Mesenchymal stem cell (in vitro differentiated cells and primary cell): ENCODE measurements at regions not wholly inside any gene's neighbourhood (a gene's known extent, or its start where the extent isn't known, plus 50 kb on each side); places are given as distances from the start of the nearest gene placed in this dataset.

Experiments
- DNase-seq: peaks from one replicate; pipeline ENCODE4 v3.0.0-alpha.2; 2013
- H2AFZ ChIP-seq: one replicate; pipeline ENCODE4 v1.6.1; 2013; ENCODE audit warnings: low read depth, mild to moderate bottlenecking, control low read depth, inconsistent platforms, low read length, moderate library complexity
- H2AK5ac ChIP-seq: 2 replicates; pipeline ENCODE4 v1.6.1; 2013; ENCODE audit warnings: low read length, moderate library complexity, mild to moderate bottlenecking, inconsistent platforms; ENCODE audit not compliant: severe bottlenecking
- H2BK120ac ChIP-seq: one replicate; pipeline ENCODE4 v1.6.1; 2013; ENCODE audit warnings: low read depth, mild to moderate bottlenecking, inconsistent platforms, low read length, moderate library complexity
- H2BK12ac ChIP-seq, 2 experiments: one replicate each; pipeline ENCODE4 v1.6.1; 2013; ENCODE audit warnings: inconsistent platforms in 2 of 2, low read length in 2 of 2, mild to moderate bottlenecking in 2 of 2, moderate library complexity in 2 of 2, control low read depth in 1 of 2
- H2BK15ac ChIP-seq: one replicate; pipeline ENCODE4 v1.6.1; 2013; ENCODE audit warnings: mild to moderate bottlenecking, low read depth, inconsistent platforms; ENCODE audit not compliant: poor library complexity, severe bottlenecking
- H2BK5ac ChIP-seq: 2 replicates; pipeline ENCODE4 v1.6.1; 2013; ENCODE audit warnings: low read depth, mild to moderate bottlenecking, low read length, control low read depth, inconsistent platforms; ENCODE audit not compliant: poor library complexity, severe bottlenecking
- H3K14ac ChIP-seq, 2 experiments: one replicate each; pipeline ENCODE4 v1.6.1; 2013; ENCODE audit warnings: inconsistent platforms in 2 of 2, low read length in 2 of 2, control low read depth in 1 of 2, mild to moderate bottlenecking in 1 of 2, moderate library complexity in 1 of 2
- H3K18ac ChIP-seq, 2 experiments: one replicate each; pipeline ENCODE4 v1.6.1; 2013; ENCODE audit warnings: inconsistent platforms in 2 of 2, low read length in 2 of 2, control low read depth in 1 of 2, low read depth in 1 of 2, mild to moderate bottlenecking in 1 of 2
- H3K23ac ChIP-seq, 2 experiments: one replicate each; pipeline ENCODE4 v1.6.1; 2013; ENCODE audit warnings: inconsistent platforms in 2 of 2, low read length in 2 of 2, mild to moderate bottlenecking in 2 of 2, moderate library complexity in 2 of 2, control low read depth in 1 of 2
- H3K27ac ChIP-seq: 2 replicates; pipeline ENCODE4 v1.5.1; 2013; ENCODE audit warnings: mild to moderate bottlenecking, moderate library complexity, low read length, control low read depth, inconsistent platforms; ENCODE audit not compliant: poor library complexity, severe bottlenecking
- H3K27me3 ChIP-seq, 2 experiments: 2 replicates each; pipeline versions ENCODE4 v1.6.1 to v1.7.0; 2013; ENCODE audit warnings: low read length in 2 of 2, mild to moderate bottlenecking in 2 of 2, moderate library complexity in 2 of 2, control low read depth in 1 of 2, inconsistent platforms in 1 of 2; ENCODE audit not compliant: control insufficient read depth in 1 of 2, insufficient read depth in 1 of 2
- H3K36me3 ChIP-seq, 2 experiments: 2 replicates each; pipeline versions ENCODE4 v1.6.1 to v1.7.0; 2013; ENCODE audit warnings: low read length in 2 of 2, control low read depth in 1 of 2, inconsistent platforms in 1 of 2, low read depth in 1 of 2, mild to moderate bottlenecking in 1 of 2; ENCODE audit not compliant: insufficient read depth in 2 of 2, control insufficient read depth in 1 of 2
- H3K4ac ChIP-seq, 2 experiments: one replicate each; pipeline ENCODE4 v1.6.1; 2013; ENCODE audit warnings: inconsistent platforms in 2 of 2, low read length in 2 of 2, mild to moderate bottlenecking in 2 of 2, moderate library complexity in 2 of 2, control low read depth in 1 of 2, low read depth in 1 of 2
- H3K4me1 ChIP-seq: 2 replicates; pipeline ENCODE4 v1.6.1; 2013; ENCODE audit warnings: low read depth, low read length, control low read depth; ENCODE audit not compliant: control insufficient read depth, insufficient read depth
- H3K4me2 ChIP-seq: 2 replicates; pipeline ENCODE4 v1.6.1; 2013; ENCODE audit warnings: low read length, mild to moderate bottlenecking, inconsistent platforms; ENCODE audit not compliant: poor library complexity, severe bottlenecking
- H3K4me3 ChIP-seq, 2 experiments: 2 replicates each; pipeline versions ENCODE4 v1.5.1 to v1.7.0; 2013; ENCODE audit warnings: low read length in 2 of 2, mild to moderate bottlenecking in 2 of 2, control low read depth in 1 of 2, low read depth in 1 of 2; ENCODE audit not compliant: insufficient read depth in 1 of 2
- H3K79me1 ChIP-seq: replicated peaks from 2 replicates; pipeline ENCODE4 v1.6.1; 2013; ENCODE audit warnings: mild to moderate bottlenecking, control low read depth, low read length, inconsistent platforms; ENCODE audit not compliant: poor library complexity, severe bottlenecking
- H3K9ac ChIP-seq: 2 replicates; pipeline ENCODE4 v1.7.0; 2013; ENCODE audit warnings: mild to moderate bottlenecking, low read length, moderate library complexity
- H3K9me3 ChIP-seq: 2 replicates; pipeline ENCODE4 v1.7.0; 2013; ENCODE audit warnings: mild to moderate bottlenecking, low read length; ENCODE audit not compliant: control insufficient read depth
- H4K8ac ChIP-seq: one replicate; pipeline ENCODE4 v1.6.1; 2013; ENCODE audit warnings: inconsistent platforms, mild to moderate bottlenecking, low read length, moderate library complexity
- H4K91ac ChIP-seq: one replicate; pipeline ENCODE4 v1.6.1; 2013; ENCODE audit warnings: mild to moderate bottlenecking, low read length, inconsistent platforms
- whole genome bisulfite sequencing: methylation state at CpG from one replicate; pipeline ENCODE4 v1.1.7; 2013; ENCODE audit warnings: mixed read lengths; 5-methylcytosine and 5-hydroxymethylcytosine counted together

DNA sequence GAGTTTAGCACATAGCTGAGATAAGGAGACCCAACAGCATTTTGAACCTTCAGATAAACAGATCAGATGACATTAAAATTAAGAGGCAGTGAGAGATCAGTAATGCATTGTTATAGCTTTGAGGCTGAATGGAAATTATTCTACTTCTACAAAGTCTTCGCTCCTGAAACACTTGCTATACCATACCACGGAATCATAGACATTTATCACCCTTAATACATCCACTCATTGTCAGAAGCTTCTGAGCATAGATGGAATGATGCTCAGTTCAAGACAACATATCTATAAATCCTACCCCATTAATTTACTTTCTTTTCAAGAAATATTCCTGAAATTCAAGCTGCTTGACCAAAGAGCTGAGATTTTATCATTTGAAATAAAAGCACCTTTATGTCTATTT, 266.7 kb downstream of the C3orf38 start:
- Histone ChIP-seq H3K36me3 (no peaks in the 10 kb centered on the region), H4K8ac (no peak overlapping the region), H3K27ac (no peak overlapping the region), H3K14ac (no peak overlapping the region), H3K4me2 (no peak overlapping the region), H2BK5ac (no peak overlapping the region), H2BK120ac (no peak overlapping the region), H3K4me3 (no peak overlapping the region), H3K9ac (no peak overlapping the region), H2BK12ac (no peak overlapping the region), H3K9me3 (no peaks in the 10 kb centered on the region), H3K4me1 (no peaks in the 10 kb centered on the region), H3K79me1 (no peaks in the 10 kb centered on the region), H3K27me3 (no peaks in the 10 kb centered on the region), H4K91ac (no peak overlapping the region), H3K23ac (no peak overlapping the region), H2BK15ac (no peak overlapping the region), H2AFZ (no peak overlapping the region), H3K4ac (no peak overlapping the region), H3K18ac (no peak overlapping the region), H2AK5ac (no peak overlapping the region)
- 94% methylated on average over 2 of the region's 2 CpGs for WGBS
- DNase-seq: no peak

DNA sequence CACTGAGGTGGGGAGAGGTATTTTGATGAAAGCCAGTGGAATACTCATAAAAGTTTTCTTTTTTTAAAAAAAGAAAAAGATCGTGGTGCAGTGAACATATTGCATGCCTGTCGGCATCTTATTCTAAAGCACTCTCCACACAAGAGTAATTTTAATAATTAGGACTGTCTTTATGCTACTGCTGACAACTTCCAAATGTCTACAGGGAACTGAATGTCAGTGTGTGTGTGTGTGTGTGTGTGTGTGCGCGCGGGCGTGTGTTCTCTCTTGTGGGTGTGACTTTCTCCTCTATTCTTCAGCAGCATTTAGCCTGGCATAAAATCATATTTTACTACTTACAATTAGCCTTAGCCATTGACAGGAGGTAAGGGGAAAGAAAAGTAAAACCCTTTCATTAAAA, 268.5 kb downstream of the C3orf38 start:
- no peak overlapping the region for H3K14ac ChIP-seq
- H4K91ac ChIP-seq: no peak overlapping the region
- H2BK120ac ChIP-seq: no peak overlapping the region
- H3K4ac ChIP-seq: no peak overlapping the region
- H3K4me1 ChIP-seq: no peaks in the 10 kb centered on the region
- no peak overlapping the region for H3K4me2 ChIP-seq
- WGBS: no CpG with 5 or more reads among the region's 6 CpGs
- no peak overlapping the region for H3K23ac ChIP-seq
- no peaks in the 10 kb centered on the region for H3K27me3 ChIP-seq
- no peak overlapping the region for H2BK12ac ChIP-seq
- H3K36me3 ChIP-seq: no peaks in the 10 kb centered on the region
- H2BK15ac ChIP-seq: no peak overlapping the region
- no peak overlapping the region for H3K18ac ChIP-seq
- H2AK5ac ChIP-seq: no peak overlapping the region
- H3K9me3 ChIP-seq: no peaks in the 10 kb centered on the region
- no peak for DNase-seq
- H3K9ac ChIP-seq: no peak overlapping the region
- no peak overlapping the region for H3K27ac ChIP-seq
- no peak overlapping the region for H4K8ac ChIP-seq
- H3K4me3 ChIP-seq: no peak overlapping the region
- no peaks in the 10 kb centered on the region for H3K79me1 ChIP-seq
- H2AFZ ChIP-seq: no peak overlapping the region
- no peak overlapping the region for H2BK5ac ChIP-seq

DNA sequence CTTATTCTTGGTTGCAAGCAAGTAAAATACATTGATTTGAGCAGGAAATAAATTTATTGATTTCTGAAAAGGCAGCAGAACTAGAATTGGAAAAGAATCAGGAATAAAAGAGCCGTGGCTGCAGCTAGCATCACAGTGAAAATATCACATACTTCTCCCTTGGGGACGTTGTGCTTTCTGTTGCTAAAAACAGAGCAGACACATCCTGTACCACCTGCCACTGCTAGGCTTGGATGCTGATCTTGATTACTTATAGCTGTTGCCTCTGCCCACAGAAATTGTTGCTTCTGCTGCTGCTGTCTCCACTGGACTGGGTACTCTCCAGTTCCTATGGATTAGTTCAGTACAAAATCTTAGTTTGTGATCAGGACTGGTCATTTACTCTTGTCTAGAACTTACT, 283.8 kb downstream of the C3orf38 start:
- Histone ChIP-seq H3K27me3 (no peaks in the 10 kb centered on the region), H3K79me1 (no peaks in the 10 kb centered on the region), H3K4ac (no peak overlapping the region), H3K4me1 (no peaks in the 10 kb centered on the region), H3K9me3 (no peaks in the 10 kb centered on the region), H3K23ac (no peak overlapping the region), H4K8ac (no peak overlapping the region), H2AFZ (no peak overlapping the region), H3K18ac (no peak overlapping the region), H3K4me3 (no peak overlapping the region), H3K4me2 (no peak overlapping the region), H4K91ac (no peak overlapping the region), H2BK120ac (no peak overlapping the region), H3K14ac (no peak overlapping the region), H2BK15ac (no peak overlapping the region), H2BK12ac (no peak overlapping the region), H3K27ac (no peak overlapping the region), H3K9ac (no peak overlapping the region), H2BK5ac (no peak overlapping the region), H2AK5ac (no peak overlapping the region), H3K36me3 (no peaks in the 10 kb centered on the region)
- WGBS: 46% methylated on average over 2 of the region's 2 CpGs
- DNase-seq: no peak

DNA sequence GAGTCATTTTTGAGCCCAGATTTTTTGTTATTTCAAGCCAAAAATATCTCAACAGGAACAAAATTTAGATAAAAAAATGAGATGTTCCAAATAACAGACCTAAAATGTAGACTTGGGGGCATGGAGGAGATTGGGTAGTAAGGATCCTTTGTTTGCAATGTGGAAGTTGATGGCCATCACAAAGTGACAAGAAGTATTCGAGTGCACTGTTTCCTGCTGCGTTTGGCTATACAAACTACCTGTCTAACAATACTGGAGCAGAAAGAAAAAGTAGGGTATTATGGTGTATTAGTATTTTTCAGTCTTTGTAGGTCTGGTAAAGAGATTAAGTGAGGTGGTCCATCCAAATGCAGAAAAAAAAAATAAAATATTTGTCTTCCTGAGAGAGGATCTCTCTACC, 284.2 kb downstream of the C3orf38 start:
- no peak overlapping the region for H2BK5ac ChIP-seq

More for the DNA sequence above, 284.2 kb downstream of the C3orf38 start:
- H3K18ac ChIP-seq: no peak overlapping the region
- H4K8ac ChIP-seq: no peak overlapping the region
- no peak overlapping the region for H2AFZ ChIP-seq
- no peak overlapping the region for H2AK5ac ChIP-seq
- no peak overlapping the region for H2BK12ac ChIP-seq
- H3K4me3 ChIP-seq: peak overlapping the region in 1 of 2 experiments; percentile 36
- no peak overlapping the region for H3K9ac ChIP-seq
- H3K9me3 ChIP-seq: no peaks in the 10 kb centered on the region
- no peak overlapping the region for H3K4me2 ChIP-seq
- H3K79me1 ChIP-seq: no peaks in the 10 kb centered on the region
- no peak overlapping the region for H3K27ac ChIP-seq
- no peak overlapping the region for H3K14ac ChIP-seq
- WGBS: 100% methylated on average over 2 of the region's 2 CpGs
- no peak for DNase-seq
- no peak overlapping the region for H2BK15ac ChIP-seq
- H2BK120ac ChIP-seq: no peak overlapping the region
- no peaks in the 10 kb centered on the region for H3K36me3 ChIP-seq
- no peak overlapping the region for H3K4ac ChIP-seq
- no peaks in the 10 kb centered on the region for H3K27me3 ChIP-seq
- H3K4me1 ChIP-seq: no peaks in the 10 kb centered on the region
- H4K91ac ChIP-seq: no peak overlapping the region
- H3K23ac ChIP-seq: no peak overlapping the region
